ENCODE measurements at regions not wholly inside any gene's neighbourhood (a gene's known extent, or its start where the extent isn't known, plus 50 kb on each side); places are given as distances from the start of the nearest gene placed in this dataset.

DNA sequence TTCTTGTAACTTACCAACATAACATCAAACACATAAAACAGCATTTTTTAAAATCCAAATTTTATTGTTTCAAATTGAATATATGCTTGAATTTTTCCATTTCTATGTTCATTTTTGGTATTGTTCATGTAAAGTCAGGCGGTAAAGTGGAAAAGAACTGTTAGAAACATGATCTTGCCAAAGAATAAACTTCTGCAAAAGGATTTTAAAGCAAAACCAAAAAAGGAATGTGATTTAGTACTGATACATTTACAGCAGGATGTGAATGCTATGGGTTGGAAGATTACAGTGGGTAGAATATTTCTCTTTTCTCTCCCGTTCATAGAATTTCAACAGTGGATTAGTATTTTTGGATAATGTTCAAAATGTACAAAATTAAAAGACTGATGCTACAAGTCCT is 277.2 kb upstream of the MPDZ start:
- no peak for DNase-seq (ENCODE audit: low read depth in 2 of 2)

DNA sequence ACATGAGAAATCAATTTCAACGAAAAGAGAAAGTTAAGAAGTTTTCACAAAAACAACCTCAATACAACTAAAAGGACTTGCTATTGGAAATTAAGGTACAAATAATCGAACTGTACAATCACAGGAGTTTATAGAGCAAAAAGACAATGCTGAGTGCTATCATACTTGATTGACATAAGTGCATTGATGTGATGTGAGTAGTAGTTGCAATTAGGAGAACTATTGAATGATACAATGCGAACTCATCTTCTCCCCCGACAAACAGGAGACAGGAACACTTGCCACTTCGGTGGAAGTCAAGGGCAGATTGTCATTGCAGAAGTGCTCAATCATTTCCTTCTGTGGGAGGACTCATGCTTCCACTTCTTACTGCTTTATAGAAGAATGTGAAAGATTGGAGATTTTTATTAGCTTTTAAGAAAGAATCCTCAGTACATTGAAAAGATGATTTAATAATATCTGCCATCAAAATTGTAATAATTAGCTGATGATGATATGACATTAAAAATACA is 276.6 kb upstream of the MPDZ start:
- peak in 1 of 2 donors; percentile 49 for DNase-seq (ENCODE audit: low read depth in 2 of 2)

DNA sequence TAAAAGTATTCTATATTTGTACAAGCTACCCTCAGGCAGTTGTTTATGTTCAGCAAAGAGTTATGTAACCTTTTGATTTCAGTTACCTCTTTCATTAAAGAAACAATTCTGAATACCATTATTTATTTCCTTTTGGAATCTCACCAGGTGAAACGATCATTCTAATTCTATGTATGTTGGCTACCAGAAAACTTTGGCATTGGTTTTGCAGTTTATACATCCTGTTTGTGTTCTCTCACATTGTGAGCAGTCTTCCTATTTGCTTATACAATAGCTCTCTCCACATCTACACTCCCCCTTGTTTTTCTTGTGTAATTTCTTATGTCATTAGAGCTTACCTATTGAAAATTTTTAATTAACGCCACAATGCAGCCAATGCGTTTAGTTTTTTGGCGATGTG is 276.0 kb upstream of the MPDZ start:
- peak; percentile 65 to 85 for DNase-seq (ENCODE audit: low read depth in 2 of 2)

DNA sequence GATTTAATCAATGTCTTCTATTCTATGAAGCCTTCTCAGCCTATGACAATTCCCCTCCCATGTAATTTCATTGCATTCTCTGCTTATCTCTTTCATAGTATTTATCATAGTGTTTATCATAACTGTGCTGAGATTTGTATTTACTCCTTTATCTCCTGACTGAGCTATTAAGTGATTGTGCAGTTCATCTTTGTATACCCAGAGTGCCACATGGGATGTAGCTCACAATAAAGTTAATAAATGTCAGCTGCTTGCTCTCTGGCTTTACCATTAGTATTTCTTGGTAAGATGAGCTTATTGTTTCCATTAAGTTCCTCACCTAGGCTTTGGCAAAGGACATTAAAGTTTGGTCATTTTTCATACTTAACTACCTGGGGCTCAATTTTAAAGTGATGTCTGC is 275.1 kb upstream of the MPDZ start:
- DNase-seq (ENCODE audit: low read depth in 2 of 2): no peak

DNA sequence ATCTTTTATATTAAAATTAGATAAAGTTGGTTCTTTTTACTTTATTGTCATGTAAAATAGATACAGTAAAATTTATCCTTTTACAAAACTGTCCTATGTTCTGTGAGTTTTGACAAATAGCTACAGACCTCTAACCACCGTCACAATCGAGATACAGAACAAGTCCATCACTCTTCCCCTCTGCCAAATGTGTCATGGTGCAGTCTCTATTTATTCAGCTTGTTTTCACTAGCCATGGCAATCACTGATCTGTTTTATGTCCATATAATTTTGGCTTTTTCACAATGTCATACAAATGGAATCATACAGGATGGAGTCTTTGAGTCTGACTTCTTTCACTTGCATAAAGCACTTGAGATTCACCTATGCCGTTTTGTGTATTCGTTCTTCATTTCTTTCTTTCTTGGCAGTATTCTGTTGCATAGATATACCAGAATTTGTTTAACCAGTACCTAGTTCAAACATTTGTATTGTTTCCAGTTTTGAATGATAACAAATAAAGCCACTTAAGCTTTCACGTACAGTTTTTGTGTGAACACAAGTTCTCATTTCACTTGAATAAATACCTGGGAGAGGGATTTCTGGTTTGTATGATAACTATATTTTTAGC is 273.2 kb upstream of the MPDZ start:
- DNase-seq (ENCODE audit: low read depth in 2 of 2): peak; percentile 51 to 83

DNA sequence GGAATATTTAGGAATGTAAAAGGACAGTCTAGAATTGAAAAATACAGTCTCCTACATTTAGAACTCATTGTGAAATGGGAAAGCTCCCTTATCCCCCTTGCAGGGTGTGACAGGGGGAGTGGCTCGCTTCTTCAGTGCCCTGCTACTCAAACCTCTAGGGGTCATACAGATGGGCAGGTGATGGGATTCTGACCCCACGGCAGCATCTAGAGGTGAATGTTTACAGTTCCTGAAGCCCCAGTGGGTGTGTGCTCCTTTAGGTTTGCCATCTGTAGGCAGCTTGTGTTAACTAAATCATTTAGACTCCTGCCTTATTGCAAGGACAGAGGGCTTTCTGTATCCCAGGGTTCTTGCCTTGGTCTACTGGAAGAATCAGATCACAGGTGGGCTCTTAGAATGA is 271.0 kb upstream of the MPDZ start:
- DNase-seq (ENCODE audit: low read depth in 2 of 2): no peak

DNA sequence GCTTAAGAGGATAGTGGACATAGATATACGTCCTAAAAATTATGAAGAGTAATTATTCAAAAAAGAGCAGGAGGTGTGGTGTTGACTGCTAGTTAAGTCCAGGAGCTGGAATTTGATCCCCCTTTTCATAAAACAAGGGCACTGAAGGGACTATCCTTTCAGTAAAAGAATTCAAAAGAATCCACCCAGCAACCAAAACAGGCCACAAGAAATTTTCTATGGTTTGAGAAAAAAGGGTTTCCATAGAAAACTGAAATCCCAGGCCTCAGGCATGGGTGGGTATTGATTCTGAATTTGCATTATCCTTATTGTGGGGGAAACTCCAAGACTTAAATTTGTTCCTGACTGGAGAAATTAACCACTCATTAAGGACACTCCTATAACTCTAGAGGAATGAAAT is 269.0 kb upstream of the MPDZ start:
- no peak for DNase-seq (ENCODE audit: low read depth in 2 of 2)

DNA sequence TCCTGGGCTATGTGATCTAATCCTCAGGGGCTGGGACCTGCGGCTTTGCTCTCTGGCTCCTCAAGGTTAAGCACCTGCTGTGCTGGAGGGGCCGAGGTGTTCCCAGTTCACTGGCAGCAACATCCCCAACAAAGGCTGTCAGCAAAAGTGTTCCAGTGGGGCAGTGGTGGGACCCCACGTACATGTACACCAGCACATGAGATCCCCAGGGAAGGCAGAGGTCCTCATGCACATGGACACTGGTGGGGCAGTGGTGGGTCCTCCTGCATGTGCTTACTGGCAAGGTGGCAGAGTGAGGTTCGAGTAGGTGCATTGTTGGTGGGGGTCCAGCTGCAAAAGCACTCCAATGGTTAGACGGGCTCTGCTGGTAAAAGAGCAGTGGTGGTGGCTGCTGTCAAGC is 255.6 kb upstream of the MPDZ start:
- DNase-seq (ENCODE audit: low read depth in 2 of 2): no peak

DNA sequence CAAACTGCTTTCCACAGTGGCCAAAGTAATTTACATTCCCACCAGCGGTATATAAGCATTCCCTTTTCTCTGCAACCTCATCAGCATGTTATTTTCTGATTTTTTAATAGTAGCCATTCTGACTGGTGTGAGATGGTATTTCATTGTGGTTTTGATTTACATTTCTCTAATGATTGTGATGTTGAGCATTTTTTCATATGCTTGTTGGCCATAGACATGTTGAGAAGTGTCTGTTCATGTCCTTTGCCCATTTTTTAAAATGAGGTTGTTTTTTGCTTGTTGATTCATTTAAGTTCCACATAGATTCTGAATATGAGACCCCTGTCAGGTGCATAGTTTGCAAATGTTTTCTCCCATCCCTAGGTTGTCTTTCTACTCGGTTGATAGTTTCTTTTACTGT is 254.5 kb upstream of the MPDZ start:
- no peak for DNase-seq (ENCODE audit: low read depth in 2 of 2)

DNA sequence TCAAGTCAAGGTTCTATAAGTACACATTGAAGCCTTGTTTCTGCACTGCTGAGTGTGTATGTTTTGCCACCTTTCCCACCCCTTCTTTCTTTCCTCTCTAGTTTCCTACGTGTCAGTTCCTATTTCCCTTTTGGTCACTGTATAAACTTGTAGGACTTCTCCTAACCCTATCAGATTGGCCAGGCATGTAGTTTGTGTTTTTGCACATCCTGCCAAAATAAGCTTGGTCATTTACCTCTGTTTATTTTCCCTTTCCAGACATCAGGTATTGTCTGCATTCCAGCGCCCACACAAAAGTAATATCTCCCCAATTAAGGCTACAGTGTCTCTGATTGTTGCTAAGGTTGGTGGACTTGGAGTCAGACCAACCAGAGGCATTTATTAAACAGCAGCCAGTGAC is 252.9 kb upstream of the MPDZ start:
- DNase-seq (ENCODE audit: low read depth in 2 of 2): peak; percentile 97 to 98

DNA sequence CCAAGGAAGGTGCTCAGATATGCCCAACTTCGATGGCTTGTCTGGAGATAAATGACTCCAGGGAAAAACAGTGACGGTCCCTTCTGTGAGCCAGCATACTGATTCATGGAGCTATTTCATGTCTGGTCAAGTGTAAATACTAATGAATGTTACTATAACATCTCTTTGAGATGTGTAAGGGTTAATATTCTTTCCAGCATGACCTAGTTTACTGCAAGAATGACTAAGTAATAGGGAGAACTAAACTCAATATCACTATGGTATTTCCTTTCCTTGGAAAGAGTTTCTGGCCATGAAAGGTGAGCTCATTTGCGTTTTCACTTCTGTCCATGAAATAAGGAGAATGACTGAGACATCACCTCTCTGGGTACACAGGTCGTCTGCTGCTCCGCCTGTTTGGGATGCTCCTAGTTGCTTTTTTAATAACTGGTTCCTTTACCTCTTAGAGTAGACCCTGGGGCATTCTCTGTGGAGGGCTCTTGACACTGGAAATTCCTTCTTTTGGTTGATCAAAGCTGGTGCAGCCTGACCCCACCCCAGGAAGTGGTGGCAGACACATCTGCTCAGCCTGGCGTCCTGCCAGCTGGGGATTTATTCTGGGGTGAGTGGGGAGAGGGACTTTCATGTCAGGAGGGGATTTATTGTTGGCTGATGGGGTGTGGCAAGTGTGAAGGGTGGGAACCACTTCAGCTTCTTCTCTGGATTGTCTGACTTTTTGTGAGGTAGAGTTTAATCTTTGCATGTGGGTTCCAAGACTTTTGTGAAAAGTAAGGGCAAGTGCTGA is 250.0 kb upstream of the MPDZ start:
- peak in 1 of 2 donors; percentile 21 for DNase-seq (ENCODE audit: low read depth in 2 of 2)

DNA sequence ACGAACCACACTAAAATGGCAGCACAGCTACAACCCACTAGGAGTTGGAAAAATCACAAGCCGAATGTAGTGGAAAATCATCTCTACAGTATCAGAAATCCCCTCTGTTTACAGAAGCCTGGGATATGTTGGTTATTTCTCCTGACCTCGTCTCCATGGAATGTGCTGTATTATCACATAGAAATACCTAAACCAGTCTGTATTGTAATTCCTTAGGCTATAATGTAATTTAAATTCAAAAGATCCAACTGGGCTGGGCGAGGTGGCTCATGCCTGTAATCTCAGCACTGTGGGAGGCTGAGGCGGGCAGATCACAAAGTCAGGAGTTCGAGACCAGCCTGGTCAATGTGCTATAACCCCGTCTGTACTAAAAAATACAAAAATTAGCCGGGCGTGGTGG is 244.8 kb upstream of the MPDZ start:
- DNase-seq (ENCODE audit: low read depth in 2 of 2): peak in 1 of 2 donors; percentile 17

DNA sequence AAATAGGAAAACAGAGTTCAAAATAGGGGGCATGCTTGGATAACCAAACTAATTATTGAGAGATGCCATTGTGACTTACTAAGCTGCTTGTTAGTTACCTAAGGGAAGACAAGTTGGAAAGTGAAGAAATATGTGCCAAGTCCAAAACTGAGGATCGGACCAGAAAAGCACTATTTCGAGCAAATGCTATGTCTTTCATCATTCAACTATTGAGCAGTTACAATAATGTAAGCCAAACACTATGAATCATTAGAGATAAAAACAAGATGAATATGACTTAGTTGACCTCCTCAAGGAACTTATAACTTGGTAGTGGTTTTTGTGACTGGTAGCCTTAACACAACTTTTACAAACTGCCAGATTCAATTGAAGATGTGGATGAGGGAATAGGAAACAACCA is 240.6 kb upstream of the MPDZ start:
- no peak for DNase-seq (ENCODE audit: low read depth in 2 of 2)

DNA sequence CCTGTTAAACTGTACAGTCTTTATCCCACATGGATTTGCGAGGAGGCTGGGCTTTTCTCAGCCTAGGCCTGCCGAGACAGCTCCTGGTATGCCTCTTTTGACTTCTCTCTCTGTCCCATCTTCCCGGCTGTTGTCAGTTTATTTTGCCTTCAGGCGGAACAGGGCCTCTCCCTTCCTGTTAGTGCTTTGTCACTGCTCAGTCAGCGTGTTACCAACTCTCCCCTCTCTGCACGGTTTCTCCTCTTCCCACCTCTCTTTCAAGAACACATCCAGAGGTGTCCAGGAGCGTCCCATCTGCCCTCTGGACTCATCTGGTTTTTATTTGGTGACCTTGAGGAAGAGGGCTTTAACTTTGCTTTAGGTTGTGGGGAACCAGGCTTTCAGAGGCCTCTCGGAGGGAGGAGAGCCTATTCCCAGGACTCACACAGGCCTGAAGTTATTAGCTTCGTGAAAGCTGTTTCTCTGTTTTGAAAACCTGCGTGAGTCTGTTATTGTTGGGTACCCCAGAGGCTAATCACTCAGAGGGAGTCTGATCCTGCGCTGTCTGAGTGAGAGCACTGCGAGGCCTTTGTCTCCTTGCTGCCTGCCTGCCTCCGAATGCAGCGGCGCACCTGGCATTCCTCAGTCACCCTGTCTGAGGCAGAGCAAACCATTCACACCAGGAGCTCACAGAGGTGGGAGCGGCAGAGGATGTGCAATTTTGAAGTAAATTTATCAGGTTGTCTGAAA is 234.4 kb upstream of the MPDZ start:
- DNase-seq (ENCODE audit: low read depth in 2 of 2): peak in 1 of 2 donors; percentile 53

DNA sequence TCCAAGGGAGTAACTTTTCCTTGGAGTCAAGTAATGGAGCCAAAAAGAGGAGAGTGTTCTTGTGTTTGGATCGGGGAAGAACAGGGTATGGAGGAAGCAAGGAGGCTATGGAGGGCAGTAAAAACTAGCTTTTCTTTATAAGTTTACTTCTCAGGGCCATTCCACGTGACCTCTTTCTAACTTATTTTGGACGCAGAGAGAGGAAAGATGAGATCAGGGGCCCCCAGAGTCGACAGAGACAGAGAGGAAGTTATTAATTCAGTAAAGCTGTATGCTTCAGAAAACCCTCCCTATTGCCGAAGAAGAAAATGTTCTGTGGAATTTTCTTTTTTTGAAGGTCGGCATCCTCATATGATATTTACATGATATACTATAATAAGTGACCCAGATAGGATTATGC is 233.8 kb upstream of the MPDZ start:
- DNase-seq (ENCODE audit: low read depth in 2 of 2): peak in 1 of 2 donors; percentile 34

DNA sequence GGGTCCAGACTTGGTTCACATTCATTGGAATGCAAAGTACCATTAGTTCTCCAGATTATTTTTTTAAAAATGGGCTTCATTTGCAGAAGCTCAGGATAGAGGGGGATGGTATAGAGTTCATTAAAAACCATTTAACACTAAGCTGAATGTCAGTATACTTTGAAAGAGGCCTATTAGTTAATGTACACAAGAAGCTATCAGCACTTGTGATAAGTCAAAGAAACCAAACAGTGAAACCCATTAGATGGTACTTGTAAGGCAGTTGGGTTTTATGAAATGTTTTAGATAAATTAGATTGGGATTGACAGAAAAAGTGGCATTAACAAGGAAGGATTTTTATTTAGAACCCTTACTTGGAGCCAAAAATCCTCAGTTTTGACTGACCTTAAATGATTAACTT is 229.2 kb upstream of the MPDZ start:
- DNase-seq (ENCODE audit: low read depth in 2 of 2): no peak

DNA sequence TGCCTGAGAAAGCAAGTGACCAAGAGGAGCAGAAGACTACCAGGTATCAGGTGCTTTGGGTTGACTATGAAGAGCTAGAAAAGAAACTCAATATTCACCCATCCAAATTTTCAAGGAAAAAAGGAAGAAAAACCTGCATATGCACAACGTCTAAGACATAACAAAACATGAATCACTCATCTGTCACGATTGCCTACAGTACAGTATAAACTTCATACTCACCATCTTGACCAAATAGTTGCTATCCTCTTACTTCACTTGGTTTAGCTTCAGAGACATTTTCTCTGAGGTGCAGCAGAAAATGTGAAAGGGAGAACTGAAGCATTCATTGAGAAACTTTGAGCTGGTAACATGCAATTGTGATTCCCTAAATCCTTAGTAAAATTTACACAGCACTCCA is 228.6 kb upstream of the MPDZ start:
- DNase-seq (ENCODE audit: low read depth in 2 of 2): no peak

DNA sequence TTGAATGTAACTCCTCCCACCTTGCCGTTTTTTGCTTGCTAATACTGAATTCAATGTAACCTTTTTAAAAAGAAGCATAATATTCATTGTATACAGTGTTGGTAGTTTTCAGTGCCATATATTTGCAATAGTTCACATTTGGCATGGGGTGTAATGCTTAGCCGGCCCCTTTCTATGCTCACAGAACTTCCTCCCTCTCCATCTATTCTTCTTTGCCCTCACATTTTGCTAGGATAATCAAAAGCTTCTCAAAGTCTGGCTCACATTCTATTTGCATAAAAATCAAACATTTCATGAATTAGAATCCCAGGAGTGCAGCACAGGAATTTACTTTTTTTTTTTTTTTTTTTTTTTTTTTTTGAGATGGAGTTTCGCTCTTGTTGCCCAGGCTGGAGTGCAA is 226.3 kb upstream of the MPDZ start:
- no peak for DNase-seq (ENCODE audit: low read depth in 2 of 2)

DNA sequence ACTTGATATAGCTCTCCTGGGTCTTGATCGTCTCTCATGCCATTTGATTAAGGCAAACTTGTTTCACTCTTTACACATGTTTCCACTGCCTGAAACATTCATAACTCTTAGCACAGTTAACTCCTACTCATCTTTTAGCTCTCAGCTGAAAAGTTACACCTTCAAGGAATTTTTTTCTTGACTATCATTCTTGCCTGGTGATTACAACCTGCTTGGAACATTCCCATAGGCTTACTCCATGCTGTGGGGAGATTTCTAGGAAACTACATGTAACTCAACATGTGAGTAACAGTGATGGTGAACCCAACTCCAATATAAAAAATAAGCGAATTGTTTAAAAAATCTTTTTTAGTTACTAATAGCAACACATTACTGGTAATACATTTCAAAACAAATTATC is 224.1 kb upstream of the MPDZ start:
- DNase-seq (ENCODE audit: low read depth in 2 of 2): no peak

DNA sequence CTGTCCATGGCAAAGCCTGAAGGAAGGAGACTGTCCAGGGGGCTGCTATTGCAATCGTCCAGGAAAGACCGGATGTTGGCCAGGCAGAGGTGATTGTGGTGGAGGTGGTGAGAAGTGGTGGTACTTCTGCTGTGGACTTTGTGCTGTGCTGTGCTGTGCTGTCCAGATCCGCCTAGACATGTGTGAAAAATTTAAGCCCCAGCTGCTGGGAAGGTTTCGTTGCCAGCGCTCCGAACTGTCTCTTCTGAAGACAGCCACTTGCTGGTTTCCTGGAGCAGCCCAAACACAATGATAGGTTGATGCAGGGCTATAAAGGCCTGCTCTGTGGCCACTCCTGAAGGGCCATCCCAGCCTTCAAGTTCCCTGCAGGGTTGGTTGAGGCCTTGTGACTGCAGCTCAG is 223.0 kb upstream of the MPDZ start:
- DNase-seq (ENCODE audit: low read depth in 2 of 2): no peak

DNA sequence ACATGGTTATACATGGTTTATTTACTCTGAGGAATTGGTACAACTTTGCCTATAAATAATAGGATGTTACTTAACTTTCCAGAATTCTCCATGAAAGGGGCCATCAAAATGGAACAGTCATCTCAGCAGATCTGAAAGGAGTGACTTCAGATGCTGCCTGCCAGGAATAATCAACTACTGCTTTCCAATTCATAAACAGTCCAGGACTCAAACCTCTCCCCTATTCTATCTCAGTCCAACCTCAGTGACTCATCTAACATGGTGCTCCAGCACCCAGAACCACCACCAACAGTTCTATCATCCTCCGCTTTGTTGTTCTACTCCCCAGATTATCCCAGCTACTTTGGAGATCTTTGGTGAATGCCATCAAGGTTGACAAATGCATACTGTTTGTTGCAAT is 221.5 kb upstream of the MPDZ start:
- no peak for DNase-seq (ENCODE audit: low read depth in 2 of 2)

DNA sequence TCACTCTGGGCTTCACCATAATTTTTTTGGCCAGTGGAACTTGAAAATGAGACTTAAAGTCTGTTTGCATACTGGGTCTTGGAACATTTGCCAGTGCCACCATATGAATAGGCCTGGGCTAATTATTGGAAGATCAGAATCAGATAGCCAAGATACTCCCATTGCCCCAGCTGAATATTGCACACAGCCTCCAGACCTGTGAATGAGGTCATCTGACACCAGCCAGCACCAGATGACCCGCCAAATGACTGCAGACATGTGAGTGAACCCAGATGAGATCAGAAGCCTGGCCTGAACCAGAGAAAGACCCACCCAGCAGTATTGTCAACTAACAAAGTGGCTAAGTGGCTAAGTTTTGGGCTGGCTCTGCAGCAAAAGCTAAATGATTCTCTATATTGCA is 220.5 kb upstream of the MPDZ start:
- DNase-seq (ENCODE audit: low read depth in 2 of 2): no peak

DNA sequence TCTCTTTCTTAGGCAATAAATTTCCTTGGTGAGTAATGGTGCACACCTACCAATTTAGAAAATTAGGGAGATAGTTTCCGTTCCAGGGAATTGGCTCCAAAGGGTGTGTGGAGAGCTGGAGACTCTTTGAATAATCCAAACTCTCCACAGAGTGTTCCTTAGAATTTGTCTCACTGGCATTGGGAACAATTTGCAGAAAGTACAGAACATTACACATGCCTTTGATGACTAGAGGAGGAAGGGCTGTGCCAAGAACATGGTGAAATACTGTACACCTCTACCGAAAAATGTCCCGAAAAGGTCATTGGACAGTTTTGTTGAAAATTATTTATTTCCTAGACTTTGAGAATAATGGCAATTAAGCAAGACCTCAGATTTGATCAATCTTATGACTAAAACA is 214.2 kb upstream of the MPDZ start:
- DNase-seq (ENCODE audit: low read depth in 2 of 2): no peak

Measured in dermis microvascular lymphatic vessel endothelial cell (primary cell).